ENCODE measurements at regions not wholly inside any gene's neighbourhood (a gene's known extent, or its start where the extent isn't known, plus 50 kb on each side); places are given as distances from the start of the nearest gene placed in this dataset.

DNA sequence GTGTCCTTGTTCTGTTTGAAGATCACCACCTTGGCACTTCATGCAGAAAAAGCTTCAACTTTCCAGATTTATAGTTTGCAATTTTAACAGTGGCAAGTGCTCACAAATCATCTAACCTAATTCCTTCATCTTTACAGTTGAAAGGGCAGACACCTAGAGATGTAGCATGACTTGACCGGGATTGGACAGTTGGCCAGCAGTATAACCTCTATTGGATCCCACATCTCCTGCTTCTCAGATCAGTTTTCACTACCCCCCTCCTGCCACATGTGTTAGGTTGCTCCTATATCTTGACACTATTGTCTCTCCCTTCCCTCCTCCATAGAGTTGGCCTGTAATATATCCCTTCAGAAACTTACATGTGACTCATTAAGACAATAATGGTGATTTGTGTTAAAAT is 206.0 kb upstream of the SEMA6D start:
- intact Hi-C loops (cut with micrococcal nuclease; ENCODE audit: unreplicated experiment), result no loop called here
- no TSS peak for BruUV-seq (replicated peaks)
- ATAC-seq (no peak), DNase-seq (ENCODE audit: low read depth, low spot score) (no peak)
- no peaks in the 10 kb centered on the region for H3K4me1 ChIP-seq (ENCODE audit: control insufficient read depth, insufficient read depth, low read length)
- CTCF ChIA-PET, result no interaction called here
- TF ChIP-seq, protein P1, sequence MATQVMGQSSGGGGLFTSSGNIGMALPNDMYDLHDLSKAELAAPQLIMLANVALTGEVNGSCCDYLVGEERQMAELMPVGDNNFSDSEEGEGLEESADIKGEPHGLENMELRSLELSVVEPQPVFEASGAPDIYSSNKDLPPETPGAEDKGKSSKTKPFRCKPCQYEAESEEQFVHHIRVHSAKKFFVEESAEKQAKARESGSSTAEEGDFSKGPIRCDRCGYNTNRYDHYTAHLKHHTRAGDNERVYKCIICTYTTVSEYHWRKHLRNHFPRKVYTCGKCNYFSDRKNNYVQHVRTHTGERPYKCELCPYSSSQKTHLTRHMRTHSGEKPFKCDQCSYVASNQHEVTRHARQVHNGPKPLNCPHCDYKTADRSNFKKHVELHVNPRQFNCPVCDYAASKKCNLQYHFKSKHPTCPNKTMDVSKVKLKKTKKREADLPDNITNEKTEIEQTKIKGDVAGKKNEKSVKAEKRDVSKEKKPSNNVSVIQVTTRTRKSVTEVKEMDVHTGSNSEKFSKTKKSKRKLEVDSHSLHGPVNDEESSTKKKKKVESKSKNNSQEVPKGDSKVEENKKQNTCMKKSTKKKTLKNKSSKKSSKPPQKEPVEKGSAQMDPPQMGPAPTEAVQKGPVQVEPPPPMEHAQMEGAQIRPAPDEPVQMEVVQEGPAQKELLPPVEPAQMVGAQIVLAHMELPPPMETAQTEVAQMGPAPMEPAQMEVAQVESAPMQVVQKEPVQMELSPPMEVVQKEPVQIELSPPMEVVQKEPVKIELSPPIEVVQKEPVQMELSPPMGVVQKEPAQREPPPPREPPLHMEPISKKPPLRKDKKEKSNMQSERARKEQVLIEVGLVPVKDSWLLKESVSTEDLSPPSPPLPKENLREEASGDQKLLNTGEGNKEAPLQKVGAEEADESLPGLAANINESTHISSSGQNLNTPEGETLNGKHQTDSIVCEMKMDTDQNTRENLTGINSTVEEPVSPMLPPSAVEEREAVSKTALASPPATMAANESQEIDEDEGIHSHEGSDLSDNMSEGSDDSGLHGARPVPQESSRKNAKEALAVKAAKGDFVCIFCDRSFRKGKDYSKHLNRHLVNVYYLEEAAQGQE (IDR thresholded peaks at IDR 0.05; ENCODE audit: insufficient read depth in 1 of 2, low read depth in 2 of 2, low read length in 1 of 2), result no peak
- TF ChIP-seq, protein P2, sequence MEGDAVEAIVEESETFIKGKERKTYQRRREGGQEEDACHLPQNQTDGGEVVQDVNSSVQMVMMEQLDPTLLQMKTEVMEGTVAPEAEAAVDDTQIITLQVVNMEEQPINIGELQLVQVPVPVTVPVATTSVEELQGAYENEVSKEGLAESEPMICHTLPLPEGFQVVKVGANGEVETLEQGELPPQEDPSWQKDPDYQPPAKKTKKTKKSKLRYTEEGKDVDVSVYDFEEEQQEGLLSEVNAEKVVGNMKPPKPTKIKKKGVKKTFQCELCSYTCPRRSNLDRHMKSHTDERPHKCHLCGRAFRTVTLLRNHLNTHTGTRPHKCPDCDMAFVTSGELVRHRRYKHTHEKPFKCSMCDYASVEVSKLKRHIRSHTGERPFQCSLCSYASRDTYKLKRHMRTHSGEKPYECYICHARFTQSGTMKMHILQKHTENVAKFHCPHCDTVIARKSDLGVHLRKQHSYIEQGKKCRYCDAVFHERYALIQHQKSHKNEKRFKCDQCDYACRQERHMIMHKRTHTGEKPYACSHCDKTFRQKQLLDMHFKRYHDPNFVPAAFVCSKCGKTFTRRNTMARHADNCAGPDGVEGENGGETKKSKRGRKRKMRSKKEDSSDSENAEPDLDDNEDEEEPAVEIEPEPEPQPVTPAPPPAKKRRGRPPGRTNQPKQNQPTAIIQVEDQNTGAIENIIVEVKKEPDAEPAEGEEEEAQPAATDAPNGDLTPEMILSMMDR (IDR thresholded peaks at IDR 0.05), result no peak
- TF ChIP-seq SIN3A (IDR thresholded peaks at IDR 0.05; ENCODE audit: borderline replicate concordance, insufficient read depth, low read depth, low read length) (no peak), POLR2AphosphoS5 (IDR thresholded peaks at IDR 0.05; ENCODE audit: low read depth, low read length) (no peak), TCF7L2 (IDR thresholded peaks at IDR 0.05; ENCODE audit: low read depth, low read length) (no peak)
- H3K36me3 ChIP-seq (ENCODE audit: control insufficient read depth, insufficient read depth, low read length), result no peaks in the 10 kb centered on the region
- POLR2A ChIA-PET, result no interaction called here
- H3K4me3 ChIP-seq (ENCODE audit: low read depth in 2 of 2, low read length in 2 of 2), result no peak overlapping the region
- in situ Hi-C loops (cut with HindIII; ENCODE audit: low pct_unique_long_range_greater_than_20kb, low sequenced_read_pairs), result no loop called here
- H3K27me3 ChIP-seq (ENCODE audit: control insufficient read depth, insufficient read depth, low read length), result no peaks in the 10 kb centered on the region
- no peak overlapping the region for H3K27ac ChIP-seq (ENCODE audit: low read length)
- no peaks in the 10 kb centered on the region for H3K9me3 ChIP-seq (ENCODE audit: control insufficient read depth, insufficient read depth, low read depth, low read length)

DNA sequence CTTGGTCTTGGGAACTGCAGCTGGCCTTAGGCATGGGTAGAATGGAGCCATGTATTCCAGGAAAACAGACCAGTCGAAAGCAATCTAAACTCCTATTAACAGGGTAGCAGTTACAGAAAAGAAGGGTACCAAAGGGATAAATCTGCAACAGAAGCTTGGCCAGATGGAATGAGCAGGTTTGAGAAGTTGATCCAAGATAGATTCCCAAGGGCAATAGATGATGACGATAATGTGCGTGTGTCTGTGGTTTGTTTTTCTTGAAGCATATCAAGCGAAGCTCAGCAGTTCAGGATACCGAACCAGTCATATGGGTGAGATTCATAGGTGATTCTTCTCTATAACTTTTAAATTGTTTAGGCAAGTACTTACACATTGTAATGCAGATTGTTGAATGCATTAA is 203.8 kb upstream of the SEMA6D start:
- in situ Hi-C loops (cut with HindIII; ENCODE audit: low pct_unique_long_range_greater_than_20kb, low sequenced_read_pairs), result no loop called here
- TF ChIP-seq, protein P1 (IDR thresholded peaks at IDR 0.05; ENCODE audit: insufficient read depth in 1 of 2, low read depth in 2 of 2, low read length in 1 of 2), result no peak
- TF ChIP-seq, protein P2 (IDR thresholded peaks at IDR 0.05), result no peak
- TF ChIP-seq SIN3A (IDR thresholded peaks at IDR 0.05; ENCODE audit: borderline replicate concordance, insufficient read depth, low read depth, low read length) (no peak), POLR2AphosphoS5 (IDR thresholded peaks at IDR 0.05; ENCODE audit: low read depth, low read length) (no peak), TCF7L2 (IDR thresholded peaks at IDR 0.05; ENCODE audit: low read depth, low read length) (no peak)

More for the DNA sequence above, 203.8 kb upstream of the SEMA6D start:
- intact Hi-C loops (cut with micrococcal nuclease; ENCODE audit: unreplicated experiment), result no loop called here
- Histone ChIP-seq H3K27ac (ENCODE audit: low read length) (no peak overlapping the region), H3K4me3 (ENCODE audit: low read depth in 2 of 2, low read length in 2 of 2) (no peak overlapping the region), H3K36me3 (ENCODE audit: control insufficient read depth, insufficient read depth, low read length) (no peaks in the 10 kb centered on the region), H3K27me3 (ENCODE audit: control insufficient read depth, insufficient read depth, low read length) (no peaks in the 10 kb centered on the region), H3K4me1 (ENCODE audit: control insufficient read depth, insufficient read depth, low read length) (no peaks in the 10 kb centered on the region), H3K9me3 (ENCODE audit: control insufficient read depth, insufficient read depth, low read depth, low read length) (no peaks in the 10 kb centered on the region)
- ChIA-PET CTCF (no interaction called here), POLR2A (no interaction called here)
- no TSS peak for BruUV-seq (replicated peaks)
- DNase-seq (ENCODE audit: low read depth, low spot score), result no peak
- no peak for ATAC-seq
